A549 (cell line): ENCODE measurements at regions not wholly inside any gene's neighbourhood (a gene's known extent, or its start where the extent isn't known, plus 50 kb on each side); places are given as distances from the start of the nearest gene placed in this dataset.

ENCODE experiments used
- ATAC-seq, 2 experiments: fragments of 200-7000 bp in 1 of 2; fragments of >200 bp in 1 of 2; cut with Nextera tagmentation in 1 of 2; cut with Tn5 transposase in 1 of 2; 3 replicates each; pipeline versions ENCODE4 v1.8.0 to v1.9.1; 2018 to 2020; ENCODE audit warnings: mild to moderate bottlenecking in 1 of 2, moderate library complexity in 1 of 2
- CTCF ChIA-PET: fragments of 300-600 bp; sonication (Branson Sonifier 250); formaldehyde crosslinking; extraction: SDS; loops from one replicate; lab custom pipeline; 2021; ENCODE audit warnings: antibody characterized with exemption, inconsistent platforms; lab: Yijun Ruan, JAX
- POLR2A ChIA-PET: fragments of 350-600 bp; formaldehyde crosslinking; extraction: SDS; loops from one replicate; lab custom pipeline; 2021; ENCODE audit warnings: antibody characterized with exemption, inconsistent platforms; lab: Yijun Ruan, JAX
- DNase-seq, 2 experiments: peaks; one replicate each; pipeline versions ENCODE4 v3.0.0 to v3.0.0-alpha.2; 2011 to 2016; ENCODE audit warnings: low read depth in 1 of 2, low spot score in 1 of 2
- FAIRE-seq: peaks from 2 replicates; lab custom pipeline; 2011; peaks lifted over from hg19 to GRCh38; lab: Jason Lieb, UNC
- H3K27ac ChIP-seq, 2 experiments: fragments of >200 bp; sonication (Bioruptor Twin); formaldehyde crosslinking; 3 replicates each; pipeline ENCODE4 v1.5.1; 2016 to 2017
- H3K4me1 ChIP-seq: fragments of >200 bp; sonication (Bioruptor Twin); formaldehyde crosslinking; 3 replicates; pipeline ENCODE4 v1.6.1; 2016
- H3K4me2 ChIP-seq: fragments of >200 bp; sonication (Bioruptor Twin); formaldehyde crosslinking; 3 replicates; pipeline ENCODE4 v1.6.1; 2016
- H3K4me3 ChIP-seq: fragments of >200 bp; sonication (Bioruptor Twin); formaldehyde crosslinking; 3 replicates; pipeline ENCODE4 v1.5.1; 2016
- H3K9me3 ChIP-seq: fragments of >200 bp; sonication (Bioruptor Twin); formaldehyde crosslinking; 3 replicates; pipeline ENCODE4 v1.6.1; 2016
- ATOH8 ChIP-seq: fragments of 250-450 bp; sonication (Bioruptor Pico); IDR thresholded peaks from 2 replicates; pipeline ENCODE4 v1.5.0; 2020; ENCODE audit warnings: low read depth, mild to moderate bottlenecking, moderate library complexity
- BCL3 ChIP-seq: fragments of >200 bp; sonication (Bioruptor Twin); formaldehyde crosslinking; IDR thresholded peaks from 3 replicates; pipeline ENCODE4 v1.6.1; 2016
- CHD2 ChIP-seq: fragments of 150-350 bp; IDR thresholded peaks from 2 replicates; pipeline ENCODE4 v1.6.1; 2014; ENCODE audit warnings: low read length; ENCODE audit not compliant: partially characterized antibody
- CHD4 ChIP-seq: fragments of 200-600 bp; sonication (generic); IDR thresholded peaks from 2 replicates; pipeline ENCODE4 v1.6.1; 2016; ENCODE audit warnings: antibody characterized with exemption, mild to moderate bottlenecking, borderline replicate concordance
- CTCF ChIP-seq: fragments of >200 bp; sonication (Bioruptor Twin); formaldehyde crosslinking; IDR thresholded peaks from 3 replicates; pipeline ENCODE4 v1.5.1; 2016
- EHMT2 ChIP-seq: fragments of 200-600 bp; sonication (generic); IDR thresholded peaks from 2 replicates; pipeline ENCODE4 v1.6.1; 2016; ENCODE audit warnings: antibody characterized with exemption, low read depth, mild to moderate bottlenecking, moderate library complexity
- ELK1 ChIP-seq: fragments of 150-350 bp; IDR thresholded peaks from 2 replicates; pipeline ENCODE4 v1.6.1; 2014; ENCODE audit warnings: low read depth, mild to moderate bottlenecking, low read length
- FOSB ChIP-seq: fragments of 250-450 bp; sonication (Bioruptor Pico); IDR thresholded peaks from 2 replicates; pipeline ENCODE4 v1.5.0; 2020; ENCODE audit warnings: mild to moderate bottlenecking, moderate library complexity
- FOSL2 ChIP-seq, 2 experiments: fragments of 450-650 bp in 1 of 2; fragments of >200 bp in 1 of 2; sonication (Bioruptor Twin) in 1 of 2; formaldehyde crosslinking; IDR thresholded peaks; 2 replicates each; pipeline versions ENCODE4 v1.5.0 to v1.6.1; 2016 to 2020; ENCODE audit warnings: mild to moderate bottlenecking in 1 of 2, moderate library complexity in 1 of 2
- FOXS1 ChIP-seq: fragments of 250-450 bp; sonication (Bioruptor Pico); IDR thresholded peaks from 2 replicates; pipeline ENCODE4 v1.5.0; 2020; ENCODE audit warnings: mild to moderate bottlenecking, moderate library complexity
- HDAC2 ChIP-seq: fragments of 200-600 bp; sonication (generic); IDR thresholded peaks from 2 replicates; pipeline ENCODE4 v1.6.1; 2016
- HMGXB4 ChIP-seq: fragments of 250-450 bp; sonication (Bioruptor Pico); IDR thresholded peaks from 2 replicates; pipeline ENCODE4 v1.5.0; 2021; ENCODE audit warnings: mild to moderate bottlenecking, moderate library complexity, borderline replicate concordance
- JUN ChIP-seq, 2 experiments: fragments of >200 bp; sonication (Bioruptor Twin); formaldehyde crosslinking; IDR thresholded peaks; 2 replicates in 1 of 2; 3 replicates in 1 of 2; pipeline ENCODE4 v1.6.1; 2016 to 2017
- KDM1A ChIP-seq: fragments of 200-600 bp; sonication (generic); IDR thresholded peaks from 2 replicates; pipeline ENCODE4 v1.6.1; 2016; ENCODE audit warnings: low read depth, mild to moderate bottlenecking
- MAFK ChIP-seq: fragments of 450-650 bp; IDR thresholded peaks from 2 replicates; pipeline ENCODE4 v1.6.1; 2014; ENCODE audit not compliant: partially characterized antibody
- MAX ChIP-seq: IDR thresholded peaks from 2 replicates; pipeline ENCODE4 v1.6.1; 2012
- NPAS2 ChIP-seq: fragments of 250-450 bp; sonication (Bioruptor Pico); IDR thresholded peaks from 2 replicates; pipeline ENCODE4 v1.8.0; 2022; ENCODE audit warnings: mild to moderate bottlenecking, moderate library complexity, borderline replicate concordance
- NR3C1 ChIP-seq: fragments of >200 bp; sonication (Bioruptor Twin); formaldehyde crosslinking; IDR thresholded peaks from 3 replicates; pipeline ENCODE4 v1.6.1; 2017
- POLR2A ChIP-seq: IDR thresholded peaks from 2 replicates; pipeline ENCODE4 v1.6.1; 2012; ENCODE audit warnings: mild to moderate bottlenecking, low read length
- POLR2AphosphoS2 ChIP-seq: conservative IDR thresholded peaks from 2 replicates; pipeline ENCODE4 v1.6.1; 2012; ENCODE audit warnings: low read length, improper control_type of control experiment, inconsistent platforms
- RAD21 ChIP-seq, 2 experiments: fragments of >200 bp in 1 of 2; sonication (Bioruptor Twin) in 1 of 2; formaldehyde crosslinking in 1 of 2; IDR thresholded peaks in 1 of 2; conservative IDR thresholded peaks in 1 of 2; 2 replicates in 1 of 2; 3 replicates in 1 of 2; pipeline ENCODE4 v1.6.1; 2012 to 2018; ENCODE audit warnings: inconsistent platforms in 1 of 2
- RARB ChIP-seq: fragments of 250-450 bp; sonication (Bioruptor Pico); IDR thresholded peaks from 2 replicates; pipeline ENCODE4 v1.8.0; 2021; ENCODE audit warnings: mild to moderate bottlenecking, moderate library complexity
- RFX5 ChIP-seq: fragments of 450-650 bp; IDR thresholded peaks from 2 replicates; pipeline ENCODE4 v1.7.1; 2014; ENCODE audit warnings: antibody characterized with exemption, mild to moderate bottlenecking, moderate library complexity
- TFCP2L1 ChIP-seq: fragments of 250-450 bp; sonication (Bioruptor Pico); IDR thresholded peaks from 2 replicates; pipeline ENCODE4 v1.5.0; 2021; ENCODE audit warnings: mild to moderate bottlenecking
- USF2 ChIP-seq: fragments of 450-650 bp; IDR thresholded peaks from 2 replicates; pipeline ENCODE4 v1.6.1; 2014; ENCODE audit warnings: antibody characterized with exemption
- ZC3H11A ChIP-seq: fragments of 450-650 bp; IDR thresholded peaks from 2 replicates; pipeline ENCODE4 v1.6.1; 2014; ENCODE audit warnings: antibody characterized with exemption, mild to moderate bottlenecking
- ZNF302 ChIP-seq: fragments of 250-450 bp; sonication (Bioruptor Pico); IDR thresholded peaks from 2 replicates; pipeline ENCODE4 v1.9.0; 2021; ENCODE audit warnings: inconsistent platforms, mild to moderate bottlenecking, moderate library complexity
- WGBS: methylation state at CpG from one replicate; pipeline ENCODE4 v1.1.6; 2017; ENCODE audit errors: missing lambda C conversion rate; 5-methylcytosine and 5-hydroxymethylcytosine counted together

- no peak overlapping the region for H3K4me3 ChIP-seq
- H3K4me1 ChIP-seq, result no peaks in the 10 kb centered on the region
- H3K27ac ChIP-seq, result no peak overlapping the region
- H3K9me3 ChIP-seq, result no peaks in the 10 kb centered on the region
- no peak for TF ChIP-seq JUN (IDR thresholded peaks at IDR 0.05)
- no peak for TF ChIP-seq TFCP2L1 (CRISPR knock-in tag)
- TF ChIP-seq EHMT2, result no peak
- no peak for TF ChIP-seq RAD21 (conservative IDR thresholded peaks at IDR 0.05 in 1 of 2, IDR thresholded peaks at IDR 0.05 in 1 of 2)
- TF ChIP-seq ATOH8 (CRISPR knock-in tag), result no peak
- TF ChIP-seq CHD2, result no peak
- no peak for TF ChIP-seq FOSB (CRISPR knock-in tag)
- no peak for TF ChIP-seq ELK1
- TF ChIP-seq USF2, result no peak
- TF ChIP-seq MAX, result no peak
- TF ChIP-seq MAFK, result no peak
- no peak for TF ChIP-seq NR3C1
- TF ChIP-seq RARB (CRISPR knock-in tag), result no peak
- TF ChIP-seq ZC3H11A, result no peak
- no peak for TF ChIP-seq BCL3
- TF ChIP-seq POLR2AphosphoS2, result no peak
- H3K4me2 ChIP-seq, result no peak overlapping the region
- DNase-seq, result no peak
- no peak for ATAC-seq
- ChIA-PET CTCF (interaction anchor here (2.2 kb wide), 1 partner anchor 10 kb away, joined by 7 read pairs; no protein-coding TSS in a partner anchor), POLR2A (interaction anchor here (0.6 kb wide), 1 partner anchor 625 kb away, joined by 8 read pairs; no protein-coding TSS in a partner anchor)
- FAIRE-seq, result no peak
- 5% methylated on average over 1 of the region's 1 CpG for WGBS
Observed at GRCh38 chr2:122180972-122181371, 425.5 kb downstream of the TSN start.

- POLR2A ChIA-PET, result no interaction called here
- ATAC-seq, result no peak
Observed at GRCh38 chr2:122182616-122183355, 427.3 kb downstream of the TSN start.

More at GRCh38 chr2:122182616-122183355, 427.3 kb downstream of the TSN start:
- CTCF ChIA-PET, result interaction anchor here (1.1 kb wide), 1 partner anchor 8 kb away, joined by 3 read pairs; no protein-coding TSS in a partner anchor
- Histone ChIP-seq H3K27ac (no peak overlapping the region), H3K4me1 (no peaks in the 10 kb centered on the region), H3K4me3 (no peak overlapping the region), H3K9me3 (no peaks in the 10 kb centered on the region), H3K4me2 (no peak overlapping the region)
- DNase-seq (no peak), FAIRE-seq (no peak)
- TF ChIP-seq EHMT2 (no peak), POLR2A (no peak), KDM1A (no peak), RAD21 (conservative IDR thresholded peaks at IDR 0.05 in 1 of 2, IDR thresholded peaks at IDR 0.05 in 1 of 2) (no peak), FOXS1 (CRISPR knock-in tag) (no peak), HDAC2 (no peak), NPAS2 (CRISPR knock-in tag) (no peak), RFX5 (no peak), ZNF302 (CRISPR knock-in tag) (no peak), ELK1 (no peak), FOSL2 (IDR thresholded peaks at IDR 0.05) (no peak), FOSL2 (CRISPR knock-in tag; IDR thresholded peaks at IDR 0.05) (no peak), CHD4 (no peak), CTCF (no peak), HMGXB4 (CRISPR knock-in tag) (no peak), MAFK (no peak)
- WGBS, result 6% methylated on average over 5 of the region's 5 CpGs
